ENCODE measurements at regions not wholly inside any gene's neighbourhood (a gene's known extent, or its start where the extent isn't known, plus 50 kb on each side); places are given as distances from the start of the nearest gene placed in this dataset.

DNA sequence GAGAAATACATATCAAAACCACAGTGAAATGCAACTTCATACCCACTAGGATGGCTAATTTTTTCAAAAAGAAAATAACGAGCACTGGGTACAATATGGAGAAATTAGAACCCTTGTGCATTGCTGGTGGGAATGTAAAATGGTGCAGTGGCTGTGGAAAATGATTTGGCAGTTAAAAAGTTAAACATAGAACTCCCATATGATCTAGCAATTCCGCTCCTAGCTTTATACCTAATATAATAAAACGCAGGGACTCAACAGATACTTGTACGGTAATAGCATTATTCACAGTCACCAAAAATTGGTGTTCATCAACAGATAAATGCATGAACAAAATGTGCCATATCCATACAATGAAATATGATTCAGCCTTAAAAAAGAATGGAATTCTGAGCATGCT lies 58.8 kb upstream of the PLPP4 start:
- TF ChIP-seq SP1 (IDR thresholded peaks at IDR 0.05) (no peak), L3MBTL2 (conservative IDR thresholded peaks at IDR 0.05) (no peak), LEF1 (IDR thresholded peaks at IDR 0.05; ENCODE audit: borderline replicate concordance) (no peak), ELF4 (IDR thresholded peaks at IDR 0.05) (no peak), SUZ12 (IDR thresholded peaks at IDR 0.05) (no peak), TARDBP (IDR thresholded peaks at IDR 0.05) (no peak), FOXA1 (IDR thresholded peaks at IDR 0.05) (no peak), HDGF (IDR thresholded peaks at IDR 0.05; ENCODE audit: borderline replicate concordance) (no peak), FOXM1 (IDR thresholded peaks at IDR 0.05; ENCODE audit: borderline replicate concordance) (no peak), NFRKB (IDR thresholded peaks at IDR 0.05) (no peak), FOXK2 (IDR thresholded peaks at IDR 0.05) (no peak), ZNF384 (IDR thresholded peaks at IDR 0.05) (no peak)
